HG03045 (cell line): ENCODE measurements at regions not wholly inside any gene's neighbourhood (a gene's known extent, or its start where the extent isn't known, plus 50 kb on each side); places are given as distances from the start of the nearest gene placed in this dataset.
"Not testable (repeated sequence)": the region's sequence is repeated elsewhere in the genome, so short reads cannot be mapped to it uniquely, and the experiment has no call there.

Experiments used
- ATAC-seq: cut with Tn5 transposase; IDR thresholded peaks from one replicate; pipeline ENCODE4 v1.9.1; 2021; ENCODE audit warnings: mild to moderate bottlenecking, moderate library complexity; ENCODE audit not compliant: unreplicated experiment

DNA sequence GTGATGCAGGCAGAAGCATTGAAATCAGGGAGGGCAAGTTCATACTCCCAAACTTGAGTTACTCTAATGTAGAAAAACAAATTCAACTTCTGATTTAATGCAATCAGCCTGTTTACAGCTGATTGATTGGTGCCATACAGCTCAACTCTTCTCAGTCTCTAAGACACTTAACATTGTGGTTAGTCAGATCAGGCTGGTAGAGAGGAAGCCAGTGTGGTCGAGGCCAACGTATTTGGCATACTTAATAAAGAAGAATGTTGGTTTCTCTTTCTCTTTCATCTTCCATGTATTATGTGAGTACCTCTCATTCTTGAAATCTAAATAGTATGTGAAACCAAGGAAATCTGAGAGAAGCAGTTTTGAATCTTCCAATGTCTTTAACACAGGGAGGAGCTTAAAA, 255.0 kb upstream of the SLITRK1 start:
- ATAC-seq: peak; percentile 88

DNA sequence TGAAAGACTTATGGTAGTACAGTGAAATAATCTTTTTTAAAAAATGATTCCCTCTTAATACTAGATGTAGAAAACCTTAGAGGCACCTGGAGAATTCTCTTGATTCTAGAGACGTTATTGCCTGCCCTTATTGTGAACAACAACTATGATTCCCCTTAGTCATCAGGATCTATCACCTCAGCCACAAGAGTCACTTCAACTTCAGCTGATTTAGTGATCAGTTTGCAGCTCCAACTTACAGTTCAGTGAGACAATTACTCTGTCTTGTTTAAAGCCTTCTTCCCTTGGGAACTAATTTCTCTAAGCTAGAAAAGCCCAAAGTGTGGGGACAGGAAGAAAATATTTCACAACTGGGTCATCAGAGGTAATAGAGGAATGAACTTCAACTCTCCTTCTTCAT, 254.3 kb upstream of the SLITRK1 start:
- ATAC-seq: no peak

DNA sequence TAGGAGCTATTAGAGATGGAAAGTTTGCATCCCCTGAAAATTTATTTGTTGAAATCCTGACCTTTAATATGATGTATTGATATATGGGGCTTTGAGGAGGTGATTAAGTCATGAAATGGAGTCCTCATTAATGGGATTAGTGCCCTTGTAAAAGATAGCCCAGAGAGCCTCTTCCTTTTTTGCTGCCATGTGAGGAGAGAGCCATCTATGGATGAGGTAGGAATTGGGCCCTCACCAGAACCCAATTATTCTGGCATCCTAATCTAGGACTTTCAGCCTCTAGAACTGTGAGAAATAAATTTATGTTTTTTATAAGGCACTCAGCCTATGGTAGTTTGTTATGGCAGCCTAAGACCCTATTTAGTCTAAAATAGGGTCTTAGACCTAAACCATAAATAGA, 250.2 kb upstream of the SLITRK1 start:
- ATAC-seq: no peak

DNA sequence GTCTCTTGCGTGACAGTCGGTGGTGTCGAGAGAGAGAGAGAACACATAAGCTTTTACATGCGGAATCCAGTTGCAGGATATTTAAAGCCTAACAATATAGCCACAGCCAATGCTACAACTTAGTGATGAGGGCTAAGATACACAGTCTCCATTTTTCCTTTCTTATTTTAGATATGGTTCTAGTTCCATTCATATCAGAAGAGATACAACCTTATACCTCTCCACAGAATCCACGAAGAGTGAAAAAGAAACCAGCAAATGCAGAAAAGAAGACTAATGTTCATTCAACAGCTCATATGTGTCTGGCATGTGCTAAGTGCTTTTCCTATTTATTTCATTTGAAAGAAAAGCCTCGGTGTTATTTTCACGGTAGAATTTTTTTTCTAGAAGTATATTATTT, 249.0 kb upstream of the SLITRK1 start:
- no peak for ATAC-seq

DNA sequence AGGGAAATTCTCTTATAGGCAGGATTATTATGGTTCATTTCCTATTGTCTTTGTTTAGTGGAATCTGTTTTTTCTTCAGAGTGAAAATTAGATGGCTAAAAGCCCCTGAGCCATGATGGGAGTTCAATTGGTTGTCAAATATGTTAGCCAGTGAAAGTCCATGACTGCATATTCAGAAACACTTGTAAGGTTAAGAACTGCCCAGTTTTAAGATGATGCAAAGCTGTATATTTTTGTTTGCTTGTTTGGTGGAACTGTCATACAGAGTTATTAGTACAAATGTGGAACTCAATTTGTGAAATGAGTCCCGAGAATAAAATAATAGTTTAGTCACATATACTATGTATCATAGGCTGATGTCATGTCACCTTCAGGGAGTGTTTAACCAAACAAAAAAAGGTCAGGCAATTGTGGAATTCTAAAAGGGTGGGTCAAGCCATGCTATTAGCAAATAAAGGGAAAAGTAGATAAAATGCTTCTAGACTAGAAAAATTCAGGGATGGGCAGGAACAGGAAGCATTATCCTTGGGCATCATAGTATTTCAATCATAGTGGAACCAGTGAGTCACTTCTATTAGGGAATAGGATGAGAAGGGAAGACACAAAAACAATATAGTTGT, 248.3 kb upstream of the SLITRK1 start:
- ATAC-seq: no peak

DNA sequence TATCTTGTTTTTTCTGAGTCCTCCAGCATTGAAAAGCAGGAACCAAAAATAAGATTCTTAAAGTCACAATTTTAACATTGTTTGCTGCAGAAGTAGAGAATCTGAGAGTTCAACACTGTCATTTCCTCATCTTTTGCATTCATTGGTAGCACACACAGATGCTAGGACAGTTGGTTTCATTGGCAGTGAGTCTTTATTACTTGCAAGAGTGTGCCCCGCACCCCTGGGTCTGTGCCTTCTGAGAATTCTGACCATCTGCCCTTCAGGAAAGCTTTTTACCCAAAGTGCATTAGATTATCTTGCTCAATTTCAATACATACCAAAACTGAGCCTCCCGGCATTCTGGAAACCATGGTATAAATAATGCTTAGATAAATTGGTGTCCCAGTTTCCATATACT, 247.7 kb upstream of the SLITRK1 start:
- ATAC-seq: no peak

DNA sequence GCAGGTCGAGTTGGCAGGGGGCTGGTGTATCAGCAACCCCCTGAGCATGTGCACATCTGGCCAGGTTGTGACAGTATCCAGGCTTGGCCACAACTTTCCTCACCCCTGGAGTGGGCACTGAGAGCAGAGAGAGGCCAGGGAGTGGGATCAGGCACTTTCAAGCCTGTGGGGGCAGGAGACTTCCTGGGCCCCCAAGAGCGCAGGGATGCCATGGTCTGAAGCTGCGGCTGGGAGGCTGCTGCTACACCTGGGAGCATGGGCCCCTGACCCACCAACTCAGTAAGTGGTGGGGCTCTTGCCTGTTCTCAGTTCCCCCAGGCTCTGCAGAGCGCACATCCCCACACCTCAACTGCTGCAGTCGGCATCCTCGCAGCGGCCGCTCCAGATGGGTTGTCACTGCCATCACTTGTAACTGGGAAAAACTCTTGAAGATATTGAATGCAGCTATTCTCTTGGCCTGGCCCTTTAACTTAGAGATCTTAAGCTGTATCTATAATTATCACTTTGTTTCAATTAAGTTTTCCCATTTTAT, 245.4 kb upstream of the SLITRK1 start:
- ATAC-seq: no peak

DNA sequence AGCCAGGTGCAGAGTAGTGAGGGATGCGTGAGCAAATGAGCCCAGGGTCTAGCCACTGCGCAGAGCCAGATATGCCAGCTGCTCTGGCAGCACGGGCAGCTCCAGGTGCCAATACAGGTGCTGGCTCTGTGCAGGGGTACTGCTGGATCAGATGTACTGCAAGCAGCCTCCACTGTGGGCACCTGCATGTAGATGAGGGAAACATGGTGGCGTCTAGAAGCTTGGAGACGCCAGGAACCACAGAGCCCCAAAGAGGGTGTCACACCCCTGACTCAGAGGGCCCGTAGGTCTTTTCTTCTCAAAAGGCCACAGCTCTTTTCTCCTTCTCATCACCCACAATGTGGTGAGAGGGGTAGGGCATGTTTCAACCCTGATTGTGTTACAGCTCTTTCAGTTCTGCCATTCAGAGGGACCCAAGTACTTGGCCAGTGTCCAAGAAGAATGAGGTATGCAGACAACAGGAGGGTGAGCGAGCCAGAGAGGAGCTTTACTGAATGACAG, 244.4 kb upstream of the SLITRK1 start:
- ATAC-seq: no peak

DNA sequence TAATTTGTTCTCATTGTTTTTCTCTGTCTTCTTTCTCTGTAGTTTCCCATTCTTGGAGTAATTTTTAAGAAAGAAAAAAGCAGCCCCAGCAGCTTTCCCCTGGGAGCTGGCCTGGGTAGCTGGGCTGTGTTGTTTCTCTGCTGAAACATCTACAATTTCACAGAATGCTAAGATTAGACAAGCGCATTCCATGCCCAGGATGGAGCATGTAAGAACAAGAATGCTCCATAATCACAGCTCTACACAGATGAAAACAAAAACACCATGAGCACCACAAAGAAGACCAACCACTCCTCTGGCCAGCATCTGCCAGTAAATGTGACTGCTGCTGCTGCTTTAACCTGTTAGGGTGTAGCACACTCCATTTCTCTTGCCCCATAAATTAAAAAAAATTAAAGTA, 239.2 kb upstream of the SLITRK1 start:
- ATAC-seq: no peak

DNA sequence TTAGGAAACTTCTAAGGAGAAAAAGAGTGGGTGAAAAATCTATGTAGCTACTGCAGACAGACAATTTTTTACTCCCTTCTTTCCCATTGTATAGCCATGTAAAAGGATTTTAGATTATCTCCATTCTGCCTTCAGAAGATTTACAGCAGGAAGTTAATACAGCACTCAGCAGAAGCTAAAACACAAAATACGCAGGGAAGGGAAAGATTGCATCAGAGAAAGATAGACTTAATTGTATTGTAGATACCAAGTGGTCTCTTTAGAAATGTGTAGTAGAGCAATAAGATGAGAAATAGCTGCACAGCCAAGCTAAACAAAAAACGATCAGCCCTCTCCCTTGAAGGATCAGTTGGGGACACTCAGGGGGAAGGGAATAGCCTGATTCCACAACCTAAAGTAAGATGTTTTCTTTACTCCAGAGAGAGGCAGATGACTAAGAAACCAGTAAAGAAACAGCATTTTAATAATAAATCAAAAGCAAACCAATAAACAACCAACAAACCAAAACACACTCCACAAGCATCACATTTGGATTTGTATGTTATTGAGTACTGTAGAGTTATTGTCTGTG, 236.7 kb upstream of the SLITRK1 start:
- ATAC-seq: no peak

DNA sequence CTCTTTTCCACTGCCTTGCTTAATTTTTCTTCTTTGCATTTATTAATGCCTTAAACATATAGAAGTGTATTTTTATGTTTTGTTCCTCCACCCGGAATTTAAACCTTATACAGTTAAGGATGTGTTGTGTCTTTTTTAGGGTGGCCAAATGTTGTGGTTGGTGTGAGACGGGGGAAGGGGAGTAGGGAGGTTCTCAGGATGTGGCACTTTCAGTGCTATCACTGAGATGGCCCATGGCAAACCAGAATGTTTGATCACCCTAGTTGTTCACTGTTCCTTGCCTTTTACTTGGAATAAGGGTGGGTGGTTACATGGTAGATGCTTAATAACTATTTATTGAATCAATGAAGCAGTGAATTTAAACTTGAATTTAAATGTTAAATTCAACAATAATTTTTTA, 216.0 kb upstream of the SLITRK1 start:
- ATAC-seq: no peak

DNA sequence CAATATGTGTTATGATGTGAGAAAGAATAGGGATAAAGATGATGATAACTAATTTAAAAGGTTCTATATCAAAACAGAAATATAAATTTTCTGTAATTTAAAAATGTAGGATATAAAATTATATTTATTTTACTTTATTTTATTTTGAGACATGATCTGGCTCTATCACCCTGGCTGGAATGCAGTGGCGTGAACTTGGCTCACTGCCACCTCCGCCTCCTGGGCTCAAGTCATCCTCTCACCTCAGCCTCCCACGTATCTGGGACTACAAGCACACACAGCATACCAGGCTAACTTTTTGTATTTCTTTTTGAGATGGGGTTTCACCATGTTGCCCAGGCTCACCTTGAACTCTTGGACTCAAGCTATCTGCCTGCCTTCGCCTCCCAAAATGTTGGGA, 214.9 kb upstream of the SLITRK1 start:
- no peak for ATAC-seq

DNA sequence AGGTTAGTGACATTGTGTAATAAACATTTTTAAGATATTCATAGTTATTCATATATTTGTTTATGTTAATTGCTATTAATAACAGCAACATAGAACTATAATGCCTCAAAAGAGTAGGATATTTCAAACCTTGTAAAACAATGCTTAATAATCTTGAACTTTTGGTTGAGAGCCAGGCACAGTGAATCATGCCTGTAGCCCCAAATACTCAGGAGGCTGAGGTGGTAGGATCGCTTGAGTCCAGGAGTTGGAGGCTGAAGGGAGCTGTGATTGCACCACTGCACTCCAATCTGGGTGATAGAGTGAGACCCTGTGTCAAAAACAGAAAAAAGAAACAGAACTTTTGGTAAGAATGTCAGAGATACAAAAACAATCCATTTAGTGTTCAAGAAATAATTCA, 213.9 kb upstream of the SLITRK1 start:
- no peak for ATAC-seq

DNA sequence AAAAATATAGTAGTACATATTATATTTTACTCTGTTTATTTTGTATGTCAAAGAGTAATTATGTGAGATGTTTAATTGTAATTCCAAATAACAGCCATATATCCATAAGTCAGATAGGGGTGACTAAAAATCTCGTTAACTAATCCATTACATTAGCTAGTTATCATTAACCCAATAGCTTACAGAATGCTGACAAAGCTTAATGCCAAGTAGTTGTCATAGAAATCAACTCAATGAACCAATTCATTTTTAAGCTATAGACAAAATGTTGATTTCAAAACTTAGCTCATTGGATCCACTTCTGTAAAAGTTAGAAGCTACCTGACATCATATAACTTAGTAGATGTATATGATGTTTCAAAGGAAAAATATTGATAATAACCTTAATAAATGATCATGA, 206.7 kb upstream of the SLITRK1 start:
- ATAC-seq: no peak

DNA sequence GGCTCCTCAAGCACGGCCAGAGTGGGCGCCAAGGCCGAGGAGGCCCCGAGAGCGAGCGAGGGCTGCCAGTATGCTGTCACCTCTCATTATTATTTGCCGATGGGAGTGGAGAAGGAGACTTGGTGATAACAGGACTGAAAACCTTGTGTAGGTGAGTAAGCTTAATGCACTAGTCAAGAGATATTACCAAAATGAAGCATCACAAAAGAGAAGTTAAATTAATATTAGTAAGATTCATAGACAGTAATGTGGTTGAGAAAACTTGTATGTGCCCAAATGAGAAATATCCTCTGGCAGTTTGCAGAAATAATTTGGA, 204.5 kb upstream of the SLITRK1 start:
- no peak for ATAC-seq

DNA sequence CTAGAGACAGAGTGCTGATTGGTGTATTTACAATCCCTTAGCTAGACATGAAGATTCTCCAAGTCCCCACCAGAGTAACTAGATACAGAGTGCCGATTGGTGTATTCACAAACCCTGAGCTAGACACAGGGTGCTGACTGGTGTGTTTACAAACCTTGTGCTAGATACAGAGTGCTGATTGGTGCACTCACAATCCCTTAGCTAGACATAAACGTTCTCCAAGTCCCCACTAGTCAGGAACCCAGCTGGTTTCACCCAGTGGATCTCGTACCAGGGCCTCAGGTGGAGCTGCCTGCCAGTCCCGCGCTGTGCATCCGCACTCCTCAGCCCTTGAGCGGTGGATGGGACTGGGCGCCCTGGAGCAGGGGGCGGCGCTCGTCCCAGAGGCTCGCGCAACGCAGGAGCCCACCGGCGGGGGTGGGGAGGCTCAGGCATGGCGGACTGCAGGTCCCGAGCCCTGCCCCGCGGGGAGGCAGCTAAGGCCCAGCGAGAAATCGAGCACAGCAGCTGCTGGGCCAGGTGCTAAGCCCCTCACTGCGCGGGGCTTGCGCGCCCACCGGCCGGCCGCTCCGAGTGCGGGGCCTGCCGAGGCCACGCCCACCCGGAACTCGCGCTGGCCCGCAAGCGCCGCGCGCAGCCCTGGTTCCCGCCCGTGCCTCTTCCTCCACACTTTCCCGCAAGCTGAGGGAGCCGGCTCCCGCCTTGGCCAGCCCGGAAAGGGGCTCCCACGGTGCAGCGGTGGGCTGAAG, 204.0 kb upstream of the SLITRK1 start:
- not testable (repeated sequence) for ATAC-seq

DNA sequence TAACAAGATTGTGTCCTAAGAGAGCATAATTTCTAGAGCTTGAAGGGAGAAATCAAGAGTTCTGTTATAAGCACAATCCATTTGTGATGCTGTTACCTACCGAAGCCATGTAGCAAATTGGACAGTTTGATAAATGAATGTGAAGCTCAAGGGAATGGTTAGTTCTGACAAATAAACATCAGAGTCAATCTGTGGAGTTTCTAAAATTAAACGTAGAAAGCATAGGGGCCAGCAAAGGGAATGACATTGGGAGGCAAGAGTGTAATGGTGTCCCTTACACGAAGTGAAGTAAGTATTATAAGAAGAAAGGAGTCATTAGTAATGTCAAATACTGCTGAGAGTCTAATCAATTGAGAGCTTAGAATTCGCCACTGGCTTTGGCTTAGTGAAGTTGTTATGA, 200.2 kb upstream of the SLITRK1 start:
- no peak for ATAC-seq

DNA sequence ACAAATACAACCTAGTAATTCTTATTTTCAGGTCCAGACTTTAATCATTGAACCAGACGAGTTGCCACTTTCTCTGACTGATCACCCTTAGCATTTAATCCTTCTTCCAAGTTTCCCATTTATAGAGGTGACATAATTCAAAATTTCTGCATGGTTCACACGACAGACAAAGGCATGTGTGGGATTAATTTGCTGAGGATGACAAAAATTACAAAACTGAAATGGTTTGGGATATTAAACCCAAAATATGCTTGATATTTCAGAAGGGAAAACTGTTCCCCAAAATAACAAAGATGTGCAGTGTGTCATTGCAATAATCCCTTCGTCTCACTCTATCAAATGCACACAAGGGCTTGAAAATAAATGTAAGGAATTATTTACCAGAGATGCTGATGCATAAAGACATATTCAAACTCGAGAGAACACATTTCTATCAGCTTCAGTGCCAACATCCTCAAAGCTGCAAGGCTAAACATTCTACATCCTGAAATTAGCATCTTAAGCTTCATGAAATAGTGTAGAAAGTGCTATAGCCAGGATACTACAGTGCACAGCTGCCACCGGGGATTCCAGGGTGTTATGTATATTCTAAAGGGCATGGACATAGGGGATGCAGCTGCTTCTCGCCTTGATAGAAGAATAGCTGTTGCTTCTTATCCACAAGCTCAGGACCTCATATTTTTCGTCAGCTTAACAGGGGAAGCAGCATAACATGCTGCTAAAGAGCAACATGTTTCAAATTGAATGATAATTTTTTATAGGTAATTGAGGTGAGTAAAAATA, 198.7 kb upstream of the SLITRK1 start:
- no peak for ATAC-seq

DNA sequence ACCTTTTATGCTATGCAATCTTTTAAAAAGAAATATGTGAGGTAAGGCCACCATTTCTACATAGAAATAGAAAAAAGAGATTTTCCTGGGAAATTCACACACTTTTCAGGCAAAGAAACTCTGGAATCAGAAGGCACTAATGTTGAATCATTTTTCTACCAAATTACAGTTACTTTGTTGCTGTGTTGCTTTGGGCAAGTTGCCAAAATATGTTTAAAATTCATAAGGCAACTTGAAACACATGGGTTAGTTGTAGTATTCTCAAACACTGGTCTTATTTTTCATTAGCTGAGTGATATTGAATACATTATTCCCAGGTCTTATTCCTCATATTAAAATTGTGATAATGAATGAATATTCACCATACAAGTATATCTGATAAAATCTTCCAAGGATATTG, 195.0 kb upstream of the SLITRK1 start:
- ATAC-seq: no peak

DNA sequence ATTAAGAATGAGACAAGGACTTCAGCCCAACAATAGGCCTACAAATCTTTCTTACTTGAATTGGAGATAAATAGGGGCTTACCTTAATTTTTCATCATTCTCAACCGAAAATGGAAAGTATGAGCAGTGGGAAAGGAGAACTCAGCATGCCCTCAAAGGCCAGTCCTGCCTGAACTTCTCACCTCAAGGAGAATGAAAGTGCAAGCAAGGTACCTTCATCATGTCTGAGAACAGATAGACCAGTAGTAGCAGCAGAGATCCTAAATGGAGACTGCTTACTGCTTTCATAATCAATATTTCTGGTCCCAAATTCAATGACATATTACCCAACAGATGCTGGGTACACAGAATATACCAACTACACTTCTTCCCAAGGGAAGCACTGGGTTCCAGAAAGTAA, 194.0 kb upstream of the SLITRK1 start:
- no peak for ATAC-seq

DNA sequence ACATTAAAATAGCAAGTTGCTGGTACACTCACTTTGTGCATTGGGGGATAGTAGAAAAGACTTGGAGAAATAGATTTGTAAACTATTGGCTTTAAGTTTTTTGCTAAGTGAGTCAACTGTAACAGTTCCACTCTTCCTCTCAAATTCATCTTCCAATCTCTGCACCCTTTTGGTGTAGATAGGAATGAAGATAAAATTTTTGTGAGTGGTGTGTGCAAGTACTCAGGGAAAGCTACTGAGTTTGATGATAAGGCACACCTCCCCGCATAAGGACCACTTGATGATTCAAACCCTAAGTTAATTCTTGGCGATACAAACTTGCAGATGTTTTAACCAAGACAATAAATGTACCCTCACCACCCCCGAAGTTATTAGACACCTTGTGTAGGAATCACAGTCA, 168.3 kb upstream of the SLITRK1 start:
- no peak for ATAC-seq
